Muscle of arm (tissue), 1 donor: ENCODE measurements at regions not wholly inside any gene's neighbourhood (a gene's known extent, or its start where the extent isn't known, plus 50 kb on each side); places are given as distances from the start of the nearest gene placed in this dataset.
"Not testable (repeated sequence)": the region's sequence is repeated elsewhere in the genome, so short reads cannot be mapped to it uniquely, and the experiment has no call there.

Experiments used
- DNase-seq: peaks from one replicate; pipeline ENCODE4 v3.0.0-alpha.2; 2013

GRCh38 chr18:71371951-71372605 lies 1083.2 kb downstream of the SOCS6 start:
- DNase-seq = no peak

DNA sequence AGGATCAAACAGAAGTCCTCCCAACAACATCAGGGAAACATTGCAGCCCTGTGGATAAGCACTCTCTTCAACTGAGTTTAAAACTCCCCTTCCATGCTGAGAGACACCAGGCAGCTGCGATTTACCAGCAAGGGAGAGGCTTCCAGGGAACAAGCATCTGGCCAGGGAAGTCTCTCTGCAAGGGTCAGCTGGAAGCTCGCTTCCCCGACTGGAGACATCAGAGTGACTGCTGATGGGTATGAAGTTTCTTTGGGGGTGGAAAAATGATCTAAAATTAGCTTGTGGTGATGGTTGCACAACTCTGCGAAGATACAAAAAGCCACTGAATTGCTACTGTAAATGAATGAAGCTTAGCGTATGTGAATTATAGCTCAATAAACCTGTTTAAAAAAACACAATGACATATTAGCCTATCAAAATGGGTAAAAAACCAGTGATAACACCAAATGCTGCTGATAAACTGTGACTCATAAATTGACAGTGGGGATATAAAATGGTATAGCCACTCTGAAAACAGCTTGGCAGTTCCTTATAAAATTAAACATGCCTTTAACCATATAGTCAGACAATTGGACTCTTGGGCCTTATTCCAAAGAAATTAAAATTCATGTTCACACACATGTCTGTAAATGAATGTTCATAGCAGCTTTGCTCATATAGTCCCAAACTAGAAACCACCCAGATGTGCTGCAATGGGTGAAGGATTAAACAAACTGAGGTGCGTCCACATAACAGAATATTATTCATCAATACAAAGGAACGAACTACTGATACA lies 1082.0 kb downstream of the SOCS6 start:
- DNase-seq = no peak

- DNase-seq = no peak
Observed at GRCh38 chr18:71370095-71370494, 1081.2 kb downstream of the SOCS6 start.

DNA sequence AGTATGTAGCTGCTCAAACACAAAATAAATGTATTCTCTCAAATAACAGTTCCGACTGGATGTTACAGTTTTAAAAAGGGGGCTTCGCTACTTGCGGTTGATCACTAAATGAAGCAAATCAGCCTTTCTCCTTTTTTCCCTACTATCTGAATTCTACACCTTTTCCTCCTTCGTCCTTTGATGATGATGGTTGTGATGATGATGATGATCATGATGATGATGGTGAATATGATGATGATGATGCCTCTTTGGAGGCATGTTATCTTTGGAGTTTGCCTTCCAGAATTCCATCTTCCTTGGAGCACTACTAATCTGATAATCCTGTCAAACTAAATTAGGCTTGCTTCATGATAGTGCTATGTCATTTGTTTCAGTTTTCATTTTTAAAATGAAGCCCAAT lies 1073.3 kb downstream of the SOCS6 start:
- DNase-seq = no peak

DNA sequence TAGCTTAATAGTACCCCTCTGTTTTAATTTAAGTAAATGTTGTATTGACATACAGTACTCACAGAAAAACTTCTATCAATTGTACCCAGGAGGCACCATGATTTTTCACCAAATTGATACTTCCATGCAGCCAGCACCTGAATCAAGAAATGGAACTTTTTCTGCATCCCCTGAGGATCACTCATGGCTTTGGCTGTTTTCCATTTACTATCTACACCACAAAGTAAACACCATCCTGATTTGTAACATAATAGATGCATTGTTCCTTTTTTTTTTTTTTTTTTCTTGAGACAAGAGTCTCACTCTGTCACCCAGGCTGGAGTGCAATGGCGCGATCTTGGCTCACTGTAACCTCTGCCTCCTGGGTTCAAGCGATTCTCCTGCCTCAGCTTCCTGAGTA lies 1066.8 kb downstream of the SOCS6 start:
- DNase-seq = not testable (repeated sequence)

- DNase-seq = no peak
Observed at GRCh38 chr18:71352618-71353017, 1063.8 kb downstream of the SOCS6 start.

DNA sequence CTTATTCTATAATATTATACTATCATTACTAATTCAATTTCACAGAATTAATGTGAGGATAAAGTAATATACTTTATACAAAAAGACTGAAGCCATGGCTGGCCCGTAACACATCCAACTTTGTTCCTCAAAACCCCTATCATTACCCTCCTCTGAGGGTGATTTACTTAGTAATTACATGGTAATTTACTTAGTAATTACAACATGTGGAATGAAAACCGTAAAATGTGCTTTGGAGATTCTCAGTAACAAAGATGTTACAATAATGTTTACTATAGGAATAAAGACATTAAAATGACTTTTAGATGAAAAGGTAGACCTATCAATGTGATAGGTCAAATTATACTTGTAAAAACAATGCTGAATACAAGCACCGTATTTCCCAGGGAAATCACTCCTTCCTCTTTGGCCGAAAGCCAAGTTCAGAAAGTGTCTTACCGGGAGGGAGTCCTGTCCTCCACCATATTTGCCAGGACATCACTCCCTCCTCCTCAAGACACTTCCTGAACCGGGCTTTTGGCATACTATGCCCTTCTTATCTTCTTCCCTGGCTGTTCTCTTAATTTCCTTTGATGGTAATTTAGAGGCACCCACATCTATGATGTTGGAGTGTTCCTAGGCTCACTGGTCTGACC lies 1047.8 kb downstream of the SOCS6 start:
- no peak for DNase-seq

DNA sequence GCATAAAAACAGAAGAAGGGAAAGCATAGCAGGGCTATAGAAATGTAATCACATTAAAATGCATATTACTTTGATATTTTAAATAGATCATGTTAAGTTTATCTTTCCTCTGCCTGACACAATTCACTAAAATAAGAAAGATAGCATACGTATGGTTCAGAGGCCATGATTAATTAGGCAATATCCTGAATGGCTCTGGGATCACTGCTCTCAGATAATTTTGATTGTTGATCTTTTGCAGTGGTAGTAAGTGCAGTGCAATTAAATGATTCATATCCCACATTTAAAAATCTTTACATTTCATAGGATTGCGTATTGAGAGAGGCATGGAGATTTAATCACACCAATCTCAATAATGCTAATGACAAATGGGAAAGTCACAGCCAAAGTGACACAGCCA lies 1040.7 kb downstream of the SOCS6 start:
- DNase-seq = no peak

DNA sequence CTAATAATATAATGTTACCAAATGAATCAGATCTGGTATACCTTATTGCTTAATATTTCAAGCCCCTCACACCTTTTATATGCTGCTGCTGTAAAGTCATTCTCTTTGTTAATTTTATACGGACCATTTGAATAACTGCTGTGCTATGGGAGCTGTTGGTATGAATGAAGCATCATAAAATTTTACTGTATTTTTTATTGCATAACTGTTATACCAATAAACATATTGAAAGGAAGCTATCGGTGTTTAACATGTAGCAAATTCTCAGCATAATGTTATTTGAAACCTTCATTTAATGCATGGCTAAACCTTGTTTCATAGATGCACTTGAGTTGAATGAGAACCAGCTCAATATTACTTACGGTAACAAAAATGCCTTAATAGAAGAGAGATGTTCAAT lies 1040.3 kb downstream of the SOCS6 start:
- no peak for DNase-seq

GRCh38 chr18:71327850-71328249 lies 1039.0 kb downstream of the SOCS6 start:
- DNase-seq = no peak

GRCh38 chr18:71327441-71327840 lies 1038.6 kb downstream of the SOCS6 start:
- DNase-seq = no peak

DNA sequence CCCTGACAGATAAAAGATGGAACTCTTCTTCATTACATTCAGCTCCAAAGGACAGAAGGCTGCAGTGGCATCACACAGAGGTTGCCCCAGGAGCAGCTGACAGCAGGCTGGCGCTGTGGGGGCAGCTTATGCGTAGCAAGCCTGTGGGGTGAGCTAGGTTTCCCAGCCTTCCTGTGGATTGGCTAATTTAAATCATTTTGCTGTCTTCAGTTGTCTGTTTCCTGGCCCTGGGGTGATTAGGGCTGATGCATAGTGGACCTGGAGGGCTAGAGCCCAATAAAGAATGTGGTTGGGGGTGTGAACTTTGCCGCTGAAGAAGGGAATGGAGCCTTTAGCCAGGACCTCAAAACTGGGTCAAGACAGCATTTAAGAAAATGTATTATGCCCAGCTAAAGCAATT lies 1038.0 kb downstream of the SOCS6 start:
- DNase-seq = no peak

DNA sequence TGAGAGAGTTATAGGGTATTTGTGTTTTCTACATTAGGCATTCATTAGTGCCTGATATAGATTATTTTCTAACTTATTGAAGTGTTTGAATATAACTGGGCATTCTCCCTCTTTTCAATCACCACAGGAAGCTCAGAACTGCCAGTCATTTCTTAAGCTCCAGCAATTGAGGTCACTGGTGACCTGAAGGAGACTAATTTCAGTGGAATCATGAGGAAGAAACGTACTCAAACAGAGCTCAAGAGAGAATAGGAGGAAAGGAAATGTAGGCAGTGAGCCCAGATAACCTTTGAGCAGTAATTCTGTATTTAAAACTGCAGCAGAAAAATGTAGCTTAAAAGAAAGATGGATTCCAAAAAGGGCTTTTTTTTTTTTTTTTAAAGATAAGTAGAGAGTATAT lies 1035.5 kb downstream of the SOCS6 start:
- DNase-seq = no peak

GRCh38 chr18:71322201-71322600 lies 1033.4 kb downstream of the SOCS6 start:
- no peak for DNase-seq

DNA sequence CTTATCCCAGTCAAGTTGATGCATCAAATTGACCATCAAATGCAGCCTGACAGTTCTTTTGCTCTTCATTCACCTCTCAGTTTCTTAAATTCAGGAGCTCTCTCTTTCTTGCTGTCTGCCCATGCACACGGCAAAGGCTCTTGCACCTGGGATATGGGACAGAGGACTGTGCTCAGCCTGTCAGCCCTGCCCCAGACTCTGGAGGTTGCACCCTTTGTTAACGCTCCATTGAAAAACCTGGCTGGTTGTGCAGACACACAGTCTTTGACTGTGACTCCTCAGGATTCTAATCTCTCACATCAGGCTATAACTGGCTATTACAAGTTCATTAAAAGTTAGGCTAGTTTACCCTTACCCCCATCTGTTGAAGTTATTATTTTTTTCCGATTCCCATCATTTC lies 1032.5 kb downstream of the SOCS6 start:
- DNase-seq = no peak

- DNase-seq = no peak
Observed at GRCh38 chr18:71304856-71305255, 1016.0 kb downstream of the SOCS6 start.

DNA sequence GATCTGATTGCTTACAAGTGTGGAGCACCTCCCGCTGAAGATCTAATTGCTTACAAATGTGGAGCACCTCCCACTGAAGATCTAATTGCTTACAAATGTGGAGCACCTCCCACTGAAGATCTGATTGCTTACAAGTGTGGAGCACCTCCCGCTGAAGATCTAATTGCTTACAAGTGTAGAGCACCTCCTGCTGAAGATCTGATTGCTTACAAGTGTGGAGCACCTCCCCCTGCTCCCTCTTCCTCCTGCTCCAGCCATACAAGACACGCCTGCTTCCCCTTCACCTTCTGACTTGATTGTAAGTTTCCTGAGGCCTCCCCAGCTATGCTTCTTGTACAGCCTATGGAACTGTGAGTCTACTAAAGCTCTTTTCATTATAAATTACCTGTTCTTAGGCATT lies 1014.9 kb downstream of the SOCS6 start:
- not testable (repeated sequence) for DNase-seq

DNA sequence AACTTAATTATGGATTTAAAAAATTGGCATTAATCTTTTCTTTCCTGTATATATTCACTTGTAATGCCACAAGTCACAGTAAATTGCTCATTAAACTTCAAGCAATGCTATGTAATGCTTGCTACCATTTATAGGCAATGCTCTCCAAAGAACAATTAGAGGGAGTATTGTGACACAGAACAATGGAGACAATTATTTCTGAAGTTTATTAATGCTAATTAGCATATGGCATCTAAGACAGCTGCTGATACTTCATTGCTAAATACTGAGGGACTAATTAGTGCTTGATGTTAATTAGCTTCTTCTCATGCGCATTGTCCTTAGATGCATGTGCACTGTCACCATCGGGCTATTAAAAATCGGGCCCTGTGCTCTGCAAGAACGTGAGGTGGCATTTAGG lies 1012.8 kb downstream of the SOCS6 start:
- no peak for DNase-seq

DNA sequence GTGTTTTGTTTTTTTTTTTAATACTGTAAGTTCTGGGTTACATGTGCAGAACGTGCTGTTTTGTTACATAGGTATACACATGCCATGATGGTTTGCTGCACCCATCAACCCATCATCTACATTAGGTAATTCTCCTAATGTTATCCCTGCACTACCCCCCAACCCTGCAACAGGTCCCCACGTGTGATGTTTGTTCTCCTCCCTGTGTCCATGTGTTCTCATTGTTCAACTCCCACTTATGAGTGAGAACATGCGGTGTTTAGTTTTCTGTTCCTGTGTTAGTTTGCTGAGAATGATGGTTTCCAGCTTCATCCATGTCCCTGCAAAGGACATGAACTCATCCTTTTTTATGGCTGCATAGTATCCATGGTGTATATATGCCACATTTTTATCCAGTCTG lies 1005.4 kb downstream of the SOCS6 start:
- not testable (repeated sequence) for DNase-seq

DNA sequence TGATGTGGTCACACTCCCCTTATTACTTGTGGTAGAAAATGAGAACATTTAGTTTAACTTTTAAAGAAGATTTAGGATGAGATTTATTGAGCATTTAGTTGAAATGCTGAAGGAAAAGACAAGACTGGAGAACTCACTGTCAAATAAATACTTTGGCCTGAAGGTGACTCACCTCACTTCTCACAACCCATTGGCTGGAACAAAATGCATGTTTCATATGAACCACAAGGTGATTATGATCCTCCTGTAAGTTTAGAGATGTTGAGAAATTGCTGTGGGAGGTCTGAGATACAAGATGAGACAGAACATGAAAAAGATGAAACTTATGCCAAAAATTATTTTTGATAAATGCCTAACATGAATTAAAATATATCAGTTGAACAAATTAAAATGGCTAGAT lies 1004.5 kb downstream of the SOCS6 start:
- no peak for DNase-seq

GRCh38 chr18:71287268-71287667 lies 998.4 kb downstream of the SOCS6 start:
- DNase-seq = peak; percentile 4

GRCh38 chr18:71252351-71252865 lies 963.6 kb downstream of the SOCS6 start:
- no peak for DNase-seq

GRCh38 chr18:71250191-71250590 lies 961.3 kb downstream of the SOCS6 start:
- DNase-seq = no peak
